Upper lobe of left lung (tissue), 4 donors: ENCODE measurements at regions not wholly inside any gene's neighbourhood (a gene's known extent, or its start where the extent isn't known, plus 50 kb on each side); places are given as distances from the start of the nearest gene placed in this dataset.

Experiments
- EP300 ChIP-seq, 4 donors: sonication (generic); formaldehyde crosslinking; IDR thresholded peaks; one replicate each; pipeline ENCODE4 v1.5.1; 2017; ENCODE audit warnings: antibody characterized with exemption in 4 of 4, control low read depth in 2 of 4
- POLR2A ChIP-seq, 4 donors: fragments of 450-650 bp; IDR thresholded peaks; one replicate each; pipeline ENCODE4 v1.5.1; 2016 to 2017; ENCODE audit warnings: antibody characterized with exemption in 4 of 4, mild to moderate bottlenecking in 2 of 4
- TF ChIP-seq, protein P1 (sequence below), 6 experiments: fragments of 450-650 bp in 4 of 6; fragments of 200-600 bp in 2 of 6; sonication (generic) in 2 of 6; IDR thresholded peaks; one replicate each; pipeline ENCODE4 v1.5.1; 2016 to 2019; ENCODE audit warnings: antibody characterized with exemption in 6 of 6

- no peak for TF ChIP-seq EP300 (IDR thresholded peaks at IDR 0.05)
- TF ChIP-seq, protein P1, sequence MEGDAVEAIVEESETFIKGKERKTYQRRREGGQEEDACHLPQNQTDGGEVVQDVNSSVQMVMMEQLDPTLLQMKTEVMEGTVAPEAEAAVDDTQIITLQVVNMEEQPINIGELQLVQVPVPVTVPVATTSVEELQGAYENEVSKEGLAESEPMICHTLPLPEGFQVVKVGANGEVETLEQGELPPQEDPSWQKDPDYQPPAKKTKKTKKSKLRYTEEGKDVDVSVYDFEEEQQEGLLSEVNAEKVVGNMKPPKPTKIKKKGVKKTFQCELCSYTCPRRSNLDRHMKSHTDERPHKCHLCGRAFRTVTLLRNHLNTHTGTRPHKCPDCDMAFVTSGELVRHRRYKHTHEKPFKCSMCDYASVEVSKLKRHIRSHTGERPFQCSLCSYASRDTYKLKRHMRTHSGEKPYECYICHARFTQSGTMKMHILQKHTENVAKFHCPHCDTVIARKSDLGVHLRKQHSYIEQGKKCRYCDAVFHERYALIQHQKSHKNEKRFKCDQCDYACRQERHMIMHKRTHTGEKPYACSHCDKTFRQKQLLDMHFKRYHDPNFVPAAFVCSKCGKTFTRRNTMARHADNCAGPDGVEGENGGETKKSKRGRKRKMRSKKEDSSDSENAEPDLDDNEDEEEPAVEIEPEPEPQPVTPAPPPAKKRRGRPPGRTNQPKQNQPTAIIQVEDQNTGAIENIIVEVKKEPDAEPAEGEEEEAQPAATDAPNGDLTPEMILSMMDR (IDR thresholded peaks at IDR 0.05): no peak
- TF ChIP-seq POLR2A (IDR thresholded peaks at IDR 0.05): no peak
Observed at GRCh38 chr13:33561627-33562026, 256.3 kb upstream of the RFC3 start.
